HG02938 (cell line): ENCODE measurements at regions not wholly inside any gene's neighbourhood (a gene's known extent, or its start where the extent isn't known, plus 50 kb on each side); places are given as distances from the start of the nearest gene placed in this dataset.
"Not testable (repeated sequence)": the region's sequence is repeated elsewhere in the genome, so short reads cannot be mapped to it uniquely, and the experiment has no call there.

Source experiments
- ATAC-seq: cut with Tn5 transposase; IDR thresholded peaks from one replicate; pipeline ENCODE4 v1.9.1; 2021; ENCODE audit warnings: mild to moderate bottlenecking, moderate library complexity; ENCODE audit not compliant: unreplicated experiment

DNA sequence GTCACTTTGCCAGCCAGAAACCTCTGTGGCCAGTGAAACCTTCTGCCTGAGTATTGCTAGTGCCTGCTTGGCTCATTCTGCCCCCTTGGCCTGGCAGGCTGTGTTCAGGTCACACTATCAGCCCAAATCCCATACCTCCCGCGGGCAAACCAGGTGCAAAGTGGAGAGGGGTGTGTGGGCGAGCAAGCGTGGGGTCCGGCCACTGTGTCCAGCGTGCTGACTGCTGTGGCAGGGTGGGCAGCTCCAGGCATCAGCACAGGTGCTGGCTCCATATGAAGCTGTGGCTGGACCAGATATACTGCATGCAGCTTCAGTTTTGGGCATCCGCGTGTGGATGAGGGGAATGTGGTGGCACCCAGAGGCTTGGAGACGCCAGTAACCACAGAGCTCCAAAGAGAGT lies 576.5 kb upstream of the EDIL3 start:
- ATAC-seq, result no peak

DNA sequence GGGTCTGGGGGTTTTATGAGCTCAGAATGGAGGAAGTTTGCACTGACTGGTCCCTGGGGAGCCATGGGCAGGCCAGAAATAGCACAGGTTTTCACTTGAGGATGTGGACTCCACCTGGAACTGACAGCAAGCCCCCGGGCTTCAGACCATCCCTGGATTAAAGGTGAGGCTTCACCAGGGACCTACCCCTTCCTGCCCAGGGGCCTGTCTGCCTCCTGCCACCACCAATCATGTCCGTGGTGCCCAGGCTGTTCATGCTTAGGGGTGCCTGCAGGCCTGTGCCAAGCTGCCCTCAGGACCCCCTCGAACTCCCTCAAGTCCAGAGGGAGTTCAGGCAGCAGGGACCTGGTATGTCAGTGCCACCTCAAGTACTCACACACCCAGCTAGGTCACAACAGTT lies 577.2 kb upstream of the EDIL3 start:
- ATAC-seq, result no peak

- ATAC-seq, result no peak
Measured at GRCh38 chr5:84983093-84983492, 598.4 kb upstream of the EDIL3 start.

- ATAC-seq, result no peak
Measured at GRCh38 chr5:84985148-84985547, 600.5 kb upstream of the EDIL3 start.

GRCh38 chr5:84986688-84987087 lies 602.0 kb upstream of the EDIL3 start:
- no peak for ATAC-seq

DNA sequence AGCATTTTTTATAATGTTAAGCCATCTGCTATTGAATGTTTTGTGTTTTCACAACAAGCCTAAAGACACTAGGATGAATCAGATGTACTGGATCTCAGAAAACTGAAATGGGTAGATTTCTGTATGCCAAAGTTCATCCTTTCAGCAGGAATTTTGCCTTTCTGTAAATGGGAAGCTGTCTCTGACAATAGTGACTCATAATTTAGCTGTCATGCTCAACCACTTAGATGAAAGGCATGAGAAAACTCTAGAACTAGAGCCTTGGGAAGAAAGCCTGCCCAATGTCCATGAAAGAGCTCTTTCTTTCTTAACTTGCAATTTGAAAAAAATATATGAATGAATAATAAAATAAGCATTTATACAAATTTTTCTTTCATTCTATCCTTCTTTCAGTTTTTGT lies 616.0 kb upstream of the EDIL3 start:
- ATAC-seq, result no peak

- not testable (repeated sequence) for ATAC-seq
Measured at GRCh38 chr5:85002026-85002425, 617.3 kb upstream of the EDIL3 start.

DNA sequence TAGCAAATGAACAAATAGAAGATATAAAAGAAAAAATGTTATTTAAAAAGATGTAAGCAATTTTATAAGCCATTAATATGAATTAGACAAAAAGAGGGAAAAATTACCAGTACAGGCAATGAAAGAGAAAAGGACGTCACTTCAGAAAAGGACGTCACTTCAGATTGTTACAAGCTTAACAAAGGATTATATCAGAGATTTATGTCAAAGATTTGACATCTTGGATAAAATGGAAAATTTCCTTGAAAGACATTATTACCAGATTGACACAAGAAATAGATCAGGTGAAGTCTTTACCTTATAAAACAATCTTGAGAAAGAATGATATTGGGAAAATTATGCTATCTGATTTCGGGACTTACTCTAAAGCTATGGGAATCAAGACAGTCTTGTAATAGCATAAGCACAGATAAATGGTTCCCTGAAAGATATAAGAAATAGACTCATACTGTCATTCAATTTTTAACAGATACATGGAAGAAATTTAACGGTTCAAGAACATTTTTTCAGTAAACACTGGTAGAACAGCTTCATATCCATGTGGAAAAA lies 625.4 kb upstream of the EDIL3 start:
- ATAC-seq, result no peak

DNA sequence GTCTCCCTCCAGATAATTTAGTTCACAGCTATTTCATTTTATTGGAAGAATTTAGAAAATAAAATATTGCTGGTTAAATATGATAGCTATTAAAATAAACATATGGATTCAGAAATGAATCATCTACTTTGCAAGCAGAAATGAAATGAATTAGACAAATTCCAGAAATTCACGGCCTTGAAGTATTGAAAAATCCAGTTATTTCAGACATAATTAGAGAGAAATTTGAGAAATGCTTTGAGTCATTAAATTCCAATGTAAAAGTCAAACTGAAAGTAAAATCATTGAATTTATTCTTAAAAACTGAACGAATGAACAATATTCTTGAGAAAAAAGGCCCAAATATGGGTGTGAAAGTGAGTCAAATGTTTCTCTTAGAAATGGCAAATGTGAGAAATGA lies 632.6 kb upstream of the EDIL3 start:
- ATAC-seq, result no peak

DNA sequence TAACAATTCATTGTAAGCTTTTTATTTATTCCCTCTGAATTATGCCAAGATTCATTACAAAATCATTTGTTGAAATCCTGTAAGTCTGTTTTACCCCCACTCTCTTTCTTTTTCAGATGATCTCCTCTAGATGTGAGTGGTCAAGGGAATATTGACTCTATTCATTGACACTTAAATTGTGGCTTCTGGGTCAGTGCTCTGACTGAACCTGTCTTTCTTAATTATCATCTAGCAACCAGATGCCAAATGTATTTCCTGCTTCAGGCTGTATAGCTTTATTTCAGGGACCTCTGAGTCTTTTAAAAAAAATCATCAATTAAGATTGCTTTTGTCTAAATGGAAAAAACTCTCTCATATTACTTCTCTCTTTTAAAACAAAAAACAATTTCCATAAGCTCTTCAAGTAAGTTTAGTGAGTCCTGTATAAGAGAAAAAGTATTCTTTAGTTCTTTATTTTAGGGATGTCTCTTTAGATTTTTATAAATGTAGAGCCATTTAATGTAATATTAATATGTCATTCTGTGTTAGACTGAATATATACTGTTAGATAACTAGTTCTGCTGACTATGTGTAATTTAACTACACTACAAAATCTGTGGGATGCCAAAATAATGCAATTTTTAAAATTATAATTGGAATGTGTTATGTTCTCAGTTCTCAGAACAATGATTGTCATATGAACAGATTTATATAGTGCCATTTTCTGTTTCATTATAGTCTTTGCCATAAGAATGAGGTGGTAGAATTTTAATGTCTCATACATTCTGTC lies 645.8 kb upstream of the EDIL3 start:
- no peak for ATAC-seq

GRCh38 chr5:85049020-85049419 lies 664.3 kb upstream of the EDIL3 start:
- ATAC-seq, result peak; percentile 61

- ATAC-seq, result no peak
Measured at GRCh38 chr5:85052826-85053225, 668.1 kb upstream of the EDIL3 start.

DNA sequence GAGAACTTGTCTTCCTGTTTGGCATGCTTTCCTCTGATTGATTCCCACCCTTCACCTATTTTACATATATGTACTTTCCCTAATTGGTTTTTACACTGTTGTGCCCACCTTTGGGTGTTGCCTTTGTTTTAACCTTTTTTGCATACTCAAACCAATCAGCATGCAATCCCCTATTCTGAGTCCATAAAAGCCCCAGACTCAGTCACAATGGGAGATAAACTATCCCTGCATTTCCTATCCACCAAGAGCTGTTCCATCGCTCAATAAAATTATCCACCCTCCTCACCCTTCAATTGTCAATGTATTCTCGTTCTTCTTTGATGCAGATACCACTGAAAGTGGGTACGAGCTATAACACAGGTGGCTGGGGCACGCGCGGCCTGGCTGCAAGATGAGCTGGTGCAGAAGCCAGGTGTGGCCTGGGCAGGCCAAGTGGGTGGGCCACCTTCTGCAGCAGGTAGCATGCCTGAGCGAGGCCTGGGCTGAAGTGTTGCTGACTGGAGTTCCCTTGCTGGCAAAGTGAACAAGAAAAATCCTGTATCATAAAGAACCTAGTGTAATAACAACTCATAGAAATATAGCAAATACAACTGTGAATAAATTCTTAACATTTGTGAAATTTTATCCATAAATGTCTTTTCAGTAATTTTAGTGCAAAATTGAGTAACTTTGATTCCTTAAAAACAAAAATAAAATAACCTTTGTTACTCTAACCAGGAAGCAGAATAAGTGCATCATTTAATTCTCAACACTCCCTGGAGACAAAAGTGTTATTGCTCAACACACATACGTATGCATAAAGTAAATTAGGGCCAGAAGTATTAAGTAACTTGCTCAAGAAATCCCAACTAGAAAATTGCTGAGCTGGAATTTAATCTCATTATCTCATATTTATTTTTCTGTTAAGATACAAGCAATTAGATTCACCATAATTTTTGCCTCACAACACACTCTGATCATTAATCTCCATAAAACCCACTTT lies 685.3 kb upstream of the EDIL3 start:
- no peak for ATAC-seq

GRCh38 chr5:85077581-85077980 lies 692.9 kb upstream of the EDIL3 start:
- ATAC-seq, result no peak

DNA sequence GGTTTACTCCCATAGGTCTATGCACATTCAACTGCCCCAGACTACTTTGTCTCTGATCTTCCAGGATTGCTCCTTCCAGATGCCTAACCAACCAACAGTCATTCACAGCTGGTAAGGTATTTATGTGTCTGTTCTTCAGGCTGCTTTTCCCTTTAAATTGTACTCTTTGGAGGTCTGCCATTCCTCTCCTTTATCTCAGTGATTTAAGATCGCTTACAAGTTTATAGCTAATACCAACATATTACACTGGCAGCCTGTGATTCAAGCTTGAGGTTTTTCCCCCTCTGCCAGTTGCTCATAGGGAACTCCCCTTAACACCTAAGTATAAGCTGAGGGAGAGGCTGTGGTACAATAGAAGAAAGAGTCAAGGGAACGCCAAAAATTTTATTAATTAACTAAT lies 711.7 kb upstream of the EDIL3 start:
- no peak for ATAC-seq

DNA sequence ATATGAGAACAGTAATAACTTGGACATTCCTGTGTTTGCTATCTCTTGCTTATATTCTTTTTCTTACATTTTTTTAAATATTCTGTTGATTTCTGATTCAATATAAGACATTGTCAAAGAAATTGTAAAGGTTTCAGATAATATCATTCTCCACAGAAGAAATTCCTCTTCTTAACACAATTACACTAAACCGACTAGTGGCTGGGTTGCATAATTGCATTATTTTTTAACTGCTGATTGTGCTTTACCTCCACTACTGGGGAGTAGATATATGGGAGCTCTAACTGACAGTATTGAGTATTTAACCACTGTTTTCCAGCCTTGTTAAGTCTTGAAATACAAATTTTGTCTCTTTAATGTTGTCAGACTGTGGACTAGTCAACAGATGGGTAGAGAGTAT lies 723.8 kb upstream of the EDIL3 start:
- ATAC-seq, result no peak

DNA sequence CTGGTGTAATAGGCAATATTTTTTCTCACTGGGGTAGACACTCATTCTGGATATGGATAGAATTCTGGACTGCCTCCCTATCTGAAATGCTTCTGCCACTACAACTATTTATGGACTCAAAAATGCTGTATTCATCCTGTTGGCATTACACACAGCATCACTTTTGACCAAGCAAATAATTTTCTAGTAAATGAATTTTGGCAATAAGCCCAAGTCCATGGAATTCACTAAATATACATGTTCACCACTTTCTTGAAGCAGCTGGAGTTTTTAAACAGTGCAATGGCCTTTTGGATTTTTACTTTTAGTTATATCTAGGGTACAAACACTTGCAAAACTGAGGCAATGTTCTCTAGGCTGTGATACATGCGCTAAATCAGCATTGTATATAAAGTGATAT lies 724.9 kb upstream of the EDIL3 start:
- no peak for ATAC-seq

GRCh38 chr5:85132269-85132668 lies 747.6 kb upstream of the EDIL3 start:
- no peak for ATAC-seq

DNA sequence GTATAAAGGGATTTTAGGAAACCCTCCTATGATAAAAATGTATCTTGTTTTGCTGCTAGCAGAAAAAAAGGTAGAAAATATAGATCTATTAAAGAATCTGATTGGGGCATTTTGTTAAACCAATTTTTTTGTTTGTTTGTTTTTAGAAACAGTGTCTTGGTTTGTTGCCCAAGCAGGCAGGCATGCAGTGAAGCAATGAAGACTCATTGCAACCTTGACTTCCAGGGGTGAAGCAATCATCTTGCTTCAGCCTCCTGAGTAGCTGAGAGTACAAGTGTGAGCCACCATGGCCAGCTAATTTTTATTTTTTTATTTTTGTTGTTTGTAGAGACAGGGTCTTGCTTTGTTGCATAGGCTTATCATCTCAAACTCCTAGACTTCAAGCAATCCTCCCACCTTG lies 755.8 kb upstream of the EDIL3 start:
- no peak for ATAC-seq

- ATAC-seq, result no peak
Measured at GRCh38 chr5:85143138-85143537, 758.5 kb upstream of the EDIL3 start.

DNA sequence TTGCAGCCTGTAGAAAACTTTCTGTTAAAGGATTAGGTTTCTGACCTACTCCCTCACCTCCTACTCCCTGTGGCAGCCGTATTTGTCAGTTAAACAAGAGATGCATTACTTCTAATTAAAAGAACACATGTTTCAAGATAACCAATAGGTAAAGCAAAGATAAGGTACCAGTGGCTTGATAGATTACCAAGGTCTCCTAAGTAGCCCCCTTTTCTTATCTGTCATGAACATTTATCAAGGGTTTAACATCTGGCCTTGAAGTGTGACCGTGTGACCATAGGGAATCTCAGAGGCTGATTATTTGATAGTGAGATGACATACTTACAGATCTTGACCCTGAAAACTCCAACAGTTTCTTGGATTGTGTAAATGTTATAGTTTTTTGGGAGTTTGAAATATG lies 764.0 kb upstream of the EDIL3 start:
- no peak for ATAC-seq

DNA sequence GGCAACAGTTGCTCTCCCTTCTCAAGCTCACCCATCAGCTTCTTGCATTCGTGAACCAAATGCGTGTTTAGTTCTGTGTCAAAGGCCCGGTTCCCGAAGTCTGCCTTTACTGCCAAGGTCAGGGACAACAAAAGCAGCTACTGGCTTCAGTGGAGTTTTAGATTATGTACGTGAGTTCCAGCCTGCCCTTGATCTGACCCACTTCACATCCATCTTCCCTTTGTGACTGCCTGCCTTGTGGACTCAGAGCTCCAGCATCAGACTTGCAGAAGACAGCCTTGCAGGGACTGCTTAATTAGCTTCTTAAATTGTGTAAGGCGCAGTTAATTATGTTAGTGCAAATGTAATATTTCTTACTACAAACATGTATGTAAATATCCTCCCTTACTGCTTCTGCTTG lies 774.7 kb upstream of the EDIL3 start:
- no peak for ATAC-seq
